MV-4-11 (cell line): ENCODE measurements at regions not wholly inside any gene's neighbourhood (a gene's known extent, or its start where the extent isn't known, plus 50 kb on each side); places are given as distances from the start of the nearest gene placed in this dataset.
"Not testable (repeated sequence)": the region's sequence is repeated elsewhere in the genome, so short reads cannot be mapped to it uniquely, and the experiment has no call there.

ENCODE experiments used
- DNase-seq: peaks from one replicate; lab custom pipeline; 2025; lab: John Stamatoyannopoulos, UW

DNA sequence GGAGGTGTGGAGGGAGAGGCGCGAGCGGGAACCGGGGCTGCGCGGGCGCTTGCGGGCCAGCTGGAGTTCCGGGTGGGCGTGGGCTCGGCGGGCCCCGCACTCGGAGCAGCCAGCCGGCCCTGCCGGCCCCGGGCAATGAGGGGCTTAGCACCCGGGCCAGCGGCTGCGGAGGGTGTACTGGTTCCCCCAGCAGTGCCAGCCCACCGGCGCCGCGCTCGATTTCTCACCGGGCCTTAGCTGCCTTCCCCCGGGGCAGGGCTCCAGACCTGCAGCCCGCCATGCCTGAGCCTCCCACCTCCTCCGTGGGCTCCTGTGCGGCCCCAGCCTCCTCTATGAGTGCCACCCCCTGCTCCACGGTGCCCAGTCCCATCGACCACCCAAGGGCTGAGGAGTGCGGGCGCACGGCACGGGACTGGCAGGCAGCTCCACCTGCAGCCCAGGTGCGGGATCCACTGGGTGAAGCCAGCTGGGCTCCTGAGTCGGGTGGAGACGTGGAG is 141.4 kb downstream of the SPRY1 start:
- not testable (repeated sequence) for DNase-seq

DNA sequence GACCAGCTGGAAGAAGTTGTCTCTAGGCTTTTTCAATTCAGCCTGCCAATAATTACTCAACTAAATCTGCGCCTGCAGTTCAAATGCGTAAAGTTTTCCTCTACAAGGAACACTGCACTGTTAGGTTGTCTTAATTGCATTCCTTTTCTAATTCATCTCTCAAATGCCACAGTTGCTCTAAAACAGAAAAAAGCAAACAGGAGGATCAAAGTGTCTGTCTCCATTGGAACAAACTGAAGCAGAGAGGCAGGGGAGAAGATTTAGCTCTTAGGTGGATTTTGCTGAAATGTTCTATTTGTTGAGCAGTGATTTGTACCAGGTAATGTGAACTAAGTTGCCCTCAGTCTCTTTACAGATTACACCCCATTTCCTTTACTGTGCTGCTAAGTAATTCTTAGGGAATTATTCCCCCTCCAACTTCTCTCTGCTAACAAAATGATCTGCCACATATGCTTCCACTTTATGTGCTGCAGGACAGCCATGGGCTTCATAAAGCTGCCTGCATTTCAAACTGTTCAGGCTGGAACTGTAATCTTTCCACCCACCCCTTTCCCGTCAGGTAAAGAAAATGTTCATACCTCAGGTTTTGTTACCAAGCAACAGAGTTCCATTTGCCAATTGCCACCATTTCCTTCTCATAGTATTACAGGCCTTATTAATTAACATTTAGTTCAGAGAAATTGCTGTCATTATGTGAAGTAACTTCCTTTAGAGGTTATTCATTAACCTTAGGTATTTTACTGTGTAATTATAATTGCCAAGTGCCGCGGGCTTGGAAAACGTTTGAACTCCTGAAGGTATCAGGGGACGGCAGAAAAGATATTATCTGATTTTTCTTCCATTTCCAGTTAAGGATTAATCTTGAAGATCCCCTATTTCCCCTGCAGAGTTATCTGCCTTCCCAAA is 149.3 kb downstream of the SPRY1 start:
- DNase-seq = no peak

DNA sequence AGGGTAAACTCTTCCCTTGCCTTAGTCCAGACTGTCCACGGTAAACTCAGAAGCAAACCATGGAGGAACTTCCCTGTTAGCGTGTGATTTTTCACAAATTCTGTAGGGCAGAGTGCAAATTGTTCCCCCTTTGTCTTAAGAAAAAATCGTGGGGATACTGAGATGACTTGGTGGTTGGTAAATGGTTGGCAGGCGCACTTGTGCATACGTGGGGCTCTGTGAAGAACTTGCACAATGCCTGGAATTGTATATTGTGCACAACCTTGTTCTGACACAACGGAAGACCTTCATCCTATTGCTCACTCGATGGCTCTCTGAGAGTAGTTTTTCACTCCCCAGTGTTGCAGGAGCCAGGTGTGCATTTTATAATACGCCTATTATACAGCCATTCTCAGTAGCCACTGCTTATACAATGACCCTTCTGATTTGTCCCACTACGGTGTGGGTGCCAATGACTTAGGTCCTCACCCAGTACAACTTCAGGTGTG is 150.0 kb downstream of the SPRY1 start:
- DNase-seq = no peak

DNA sequence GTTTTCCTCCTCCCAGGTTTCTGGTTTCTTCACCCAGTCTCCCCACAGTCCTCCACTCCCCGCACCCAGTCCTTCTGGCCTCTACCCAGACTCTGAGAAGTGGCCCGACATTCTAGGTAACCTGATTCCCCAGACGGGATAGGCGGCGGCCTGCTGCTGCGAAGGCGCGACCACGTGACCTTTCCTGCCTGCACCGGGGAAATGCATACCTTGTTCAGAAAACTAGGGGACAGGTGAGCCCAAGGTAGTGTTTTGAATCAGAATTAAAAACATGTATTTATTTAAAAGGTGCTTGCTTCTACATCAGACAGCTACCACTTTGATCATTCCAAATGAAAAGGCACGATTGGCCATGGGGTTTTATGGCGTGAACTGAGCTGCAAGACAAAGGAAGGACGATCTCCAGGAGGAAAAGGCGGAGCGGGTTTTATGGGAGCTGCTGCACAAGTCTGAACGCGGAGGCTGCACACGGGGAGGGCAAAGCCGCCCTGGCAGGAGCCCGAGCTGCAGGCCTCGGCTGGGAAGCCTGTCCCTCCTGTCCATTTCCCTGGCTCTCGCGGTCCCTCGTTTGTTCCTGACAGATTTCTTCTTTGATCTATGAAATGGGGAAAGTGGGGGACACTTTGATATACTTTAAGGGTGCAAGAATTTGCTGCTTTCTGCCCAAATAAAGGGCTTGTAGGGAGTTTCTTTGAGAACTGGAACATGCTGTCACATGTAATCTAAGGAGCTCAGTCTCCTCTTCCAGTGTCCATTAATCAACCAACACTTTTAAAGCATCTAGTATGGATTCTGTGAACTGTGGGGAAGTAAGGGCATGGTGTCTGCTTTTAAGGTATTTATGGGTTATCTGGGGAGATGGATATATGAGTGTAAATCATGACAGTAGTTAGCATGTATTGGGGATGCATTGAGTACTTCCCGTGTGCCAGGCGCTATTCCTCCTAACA is 150.9 kb downstream of the SPRY1 start:
- no peak for DNase-seq

DNA sequence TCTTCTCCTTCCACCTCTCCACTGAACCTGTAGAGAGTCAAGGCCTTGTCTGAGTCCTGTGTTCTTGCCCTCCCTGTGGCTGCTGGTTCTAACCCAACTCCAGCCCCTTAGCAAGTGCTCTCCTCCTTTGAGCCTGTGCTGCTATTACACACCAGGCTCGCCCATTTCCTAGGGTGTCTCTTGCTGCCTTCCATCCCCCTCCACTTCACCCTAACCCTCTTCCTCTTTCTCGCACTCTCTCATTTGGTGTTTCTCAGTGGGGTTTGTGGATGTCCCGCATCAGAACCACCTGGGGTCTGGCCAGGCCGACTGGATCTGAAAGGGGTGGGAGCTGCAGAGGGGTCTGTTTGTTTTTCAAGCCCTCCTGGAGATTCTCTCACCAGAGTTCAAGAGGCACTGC is 156.7 kb downstream of the SPRY1 start:
- peak; percentile 42 for DNase-seq

DNA sequence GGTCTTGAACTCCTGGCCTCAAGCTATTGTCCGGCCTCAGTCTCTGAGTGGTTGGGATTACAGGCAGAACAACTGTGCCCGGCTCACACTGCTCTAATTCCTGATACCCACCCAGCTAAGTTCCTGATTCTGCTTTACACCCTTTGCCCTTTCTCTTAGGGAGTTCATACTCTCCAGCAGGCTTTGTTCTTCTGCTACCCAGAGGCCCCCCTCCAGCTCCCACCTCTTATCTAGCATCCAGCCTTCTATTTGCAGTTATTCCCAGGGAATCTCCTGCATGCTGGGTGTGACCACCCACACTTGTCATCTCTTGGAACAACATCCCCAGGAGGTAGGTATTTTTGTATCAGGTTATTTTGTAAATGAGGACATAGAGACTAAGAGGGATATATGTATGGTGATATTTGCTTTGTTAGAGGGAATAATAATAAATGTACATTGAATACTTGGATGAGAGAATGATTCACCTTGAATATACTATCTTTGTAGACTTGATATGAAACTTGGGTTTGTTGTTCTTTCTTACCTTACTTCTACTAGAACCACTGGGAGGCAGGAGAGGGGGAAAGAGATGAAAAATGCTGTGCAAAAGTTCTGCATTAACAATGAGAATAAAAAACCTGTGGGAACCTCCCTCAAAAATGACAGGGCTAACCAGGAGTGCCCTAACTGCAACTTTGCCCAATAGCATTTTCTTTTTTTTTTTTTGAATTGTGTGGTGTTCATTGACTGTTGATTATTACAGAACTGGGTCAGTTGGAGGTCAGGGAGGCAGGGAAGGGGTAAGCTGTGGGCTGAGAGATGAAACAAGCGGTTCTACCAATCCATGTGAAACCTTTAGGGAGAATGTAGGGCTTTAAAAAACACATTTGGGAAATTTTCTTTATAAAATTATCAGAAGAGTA is 157.4 kb downstream of the SPRY1 start:
- peak; percentile 19 for DNase-seq

DNA sequence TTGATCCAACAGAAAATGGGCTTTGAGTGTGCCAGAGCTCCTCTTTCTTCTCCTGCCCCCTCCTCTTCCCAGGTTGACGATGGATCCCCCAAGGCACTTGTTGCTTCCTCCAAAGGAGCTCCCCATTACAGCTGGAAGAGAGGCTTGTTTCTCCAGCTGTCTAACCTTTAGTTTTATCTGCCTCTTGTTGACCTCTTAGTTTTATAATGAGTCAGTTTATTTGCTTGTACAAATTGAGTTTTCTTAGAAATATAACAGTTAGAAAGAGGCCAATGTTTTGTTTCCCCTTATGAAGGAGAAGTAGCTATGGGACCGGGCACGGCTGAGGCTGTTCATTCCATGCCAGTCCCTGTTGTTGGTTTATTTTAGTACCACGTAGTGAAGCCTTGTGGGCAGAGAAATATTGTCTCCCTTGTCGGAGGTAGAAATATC is 158.2 kb downstream of the SPRY1 start:
- peak; percentile 64 for DNase-seq

DNA sequence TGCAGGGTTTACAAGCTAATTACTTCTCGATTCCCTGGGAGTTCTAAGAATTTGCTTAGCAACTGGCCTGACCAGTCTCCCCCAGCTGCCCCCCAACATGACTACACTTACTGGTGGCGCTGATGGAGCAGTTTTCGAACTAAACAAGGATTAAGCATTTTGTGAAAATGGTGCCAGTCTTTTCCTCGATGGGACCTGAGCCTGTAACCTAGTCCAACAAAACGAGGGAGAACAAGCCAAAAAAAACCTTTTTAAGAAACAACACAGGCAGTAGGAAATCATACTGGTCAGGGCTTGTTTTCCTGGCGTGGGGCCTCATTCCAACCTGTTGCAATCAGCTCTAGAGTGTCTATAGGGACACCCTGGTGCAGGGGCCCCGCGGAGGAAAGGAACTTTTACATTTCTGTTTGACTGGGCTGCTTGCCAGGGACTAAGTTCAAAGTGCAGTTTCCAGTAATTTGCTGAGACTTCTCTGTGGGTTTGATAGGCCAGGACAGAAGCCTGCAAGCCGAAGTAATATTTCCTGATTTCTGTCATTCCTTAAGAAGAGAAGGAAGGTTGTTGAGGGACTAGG is 158.7 kb downstream of the SPRY1 start:
- DNase-seq = peak; percentile 72

DNA sequence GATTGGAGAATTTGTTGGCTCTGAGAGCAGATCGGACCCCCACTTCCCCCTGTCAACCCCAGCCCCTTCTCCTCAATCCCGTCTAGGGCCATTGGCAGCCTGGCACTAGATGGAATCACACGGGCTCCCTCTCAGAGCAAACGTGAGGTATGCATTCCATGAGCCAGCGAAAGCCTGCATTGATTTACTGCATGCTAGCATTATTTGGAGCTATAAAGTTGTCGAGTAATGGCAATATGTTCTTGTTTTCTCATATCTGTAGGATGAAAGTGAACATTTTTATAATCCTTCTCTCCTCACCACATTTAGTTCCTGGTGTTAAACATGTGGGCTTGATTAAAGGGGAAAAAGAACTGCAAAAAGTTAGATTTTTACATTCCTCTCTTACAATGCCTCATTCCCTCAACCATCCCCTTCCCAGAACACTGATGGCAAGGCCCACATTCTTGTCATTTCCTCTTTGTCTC is 159.2 kb downstream of the SPRY1 start:
- no peak for DNase-seq

DNA sequence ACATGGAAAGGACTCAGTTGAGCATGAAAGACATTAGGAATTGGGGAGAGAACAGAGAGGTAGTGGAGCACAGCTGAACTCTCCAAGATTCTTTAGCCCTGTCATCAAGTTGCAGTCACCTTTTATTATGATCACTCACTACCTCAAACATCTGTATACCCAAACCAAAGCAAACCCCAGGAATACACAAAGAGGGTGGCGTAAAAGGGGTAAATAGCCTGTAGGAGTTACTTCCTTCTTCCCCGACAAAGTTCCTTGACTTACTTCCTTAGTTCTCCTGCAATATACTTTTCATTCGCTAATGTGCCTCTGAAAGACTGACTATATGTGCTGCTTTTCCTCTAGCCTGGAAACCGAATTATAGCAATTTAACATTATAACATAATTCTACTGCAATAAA is 159.9 kb downstream of the SPRY1 start:
- no peak for DNase-seq

DNA sequence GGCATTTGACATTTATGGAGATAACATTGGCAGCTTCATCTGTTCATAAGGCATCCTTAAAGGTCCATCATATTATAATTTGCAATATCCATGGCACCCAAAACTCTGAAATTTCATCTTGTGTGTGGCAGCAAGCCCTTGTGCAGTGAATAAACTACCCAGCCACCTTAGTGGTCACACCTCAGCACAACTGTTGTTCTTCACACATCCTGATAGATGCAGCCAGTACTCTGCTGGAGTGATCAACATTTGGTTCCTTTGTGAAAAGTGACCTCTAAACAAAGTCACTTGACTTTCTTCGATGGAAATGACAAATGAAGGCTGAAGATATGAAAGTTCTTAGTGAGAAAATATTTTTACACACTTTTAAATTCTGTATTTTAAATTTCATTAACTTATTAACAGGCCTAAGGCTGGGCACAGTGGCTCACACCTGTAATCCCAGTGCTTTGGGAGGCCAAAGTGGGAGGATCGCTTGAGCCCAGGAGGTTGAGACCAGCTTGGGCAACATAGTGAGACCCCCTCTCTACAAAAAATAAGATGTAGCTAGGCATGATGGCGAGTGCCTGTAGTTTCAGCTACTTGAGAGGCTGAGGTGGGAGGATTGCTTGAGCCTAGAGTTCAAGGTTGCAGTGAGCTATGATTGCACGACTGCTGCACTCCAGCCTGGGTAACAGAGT is 161.4 kb downstream of the SPRY1 start:
- DNase-seq = no peak

DNA sequence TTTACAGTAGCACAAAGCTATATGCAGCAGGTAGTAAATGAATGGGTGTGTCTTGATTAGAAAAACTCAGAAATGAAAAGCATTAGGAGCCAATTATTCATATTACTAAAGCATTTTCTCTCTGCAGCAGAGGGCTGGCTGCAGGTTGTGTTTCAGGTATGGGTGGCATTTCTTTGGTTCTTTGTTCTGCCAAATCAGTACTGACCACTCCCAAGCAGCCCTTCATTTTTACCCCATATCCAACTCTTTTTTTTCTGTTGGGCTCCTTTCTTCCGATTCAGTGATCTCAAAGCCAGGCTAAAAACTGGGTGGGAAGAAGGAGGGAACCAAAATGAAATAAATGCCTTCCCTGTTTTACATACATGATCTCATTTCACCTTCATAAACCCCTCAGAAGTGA is 162.3 kb downstream of the SPRY1 start:
- no peak for DNase-seq

DNA sequence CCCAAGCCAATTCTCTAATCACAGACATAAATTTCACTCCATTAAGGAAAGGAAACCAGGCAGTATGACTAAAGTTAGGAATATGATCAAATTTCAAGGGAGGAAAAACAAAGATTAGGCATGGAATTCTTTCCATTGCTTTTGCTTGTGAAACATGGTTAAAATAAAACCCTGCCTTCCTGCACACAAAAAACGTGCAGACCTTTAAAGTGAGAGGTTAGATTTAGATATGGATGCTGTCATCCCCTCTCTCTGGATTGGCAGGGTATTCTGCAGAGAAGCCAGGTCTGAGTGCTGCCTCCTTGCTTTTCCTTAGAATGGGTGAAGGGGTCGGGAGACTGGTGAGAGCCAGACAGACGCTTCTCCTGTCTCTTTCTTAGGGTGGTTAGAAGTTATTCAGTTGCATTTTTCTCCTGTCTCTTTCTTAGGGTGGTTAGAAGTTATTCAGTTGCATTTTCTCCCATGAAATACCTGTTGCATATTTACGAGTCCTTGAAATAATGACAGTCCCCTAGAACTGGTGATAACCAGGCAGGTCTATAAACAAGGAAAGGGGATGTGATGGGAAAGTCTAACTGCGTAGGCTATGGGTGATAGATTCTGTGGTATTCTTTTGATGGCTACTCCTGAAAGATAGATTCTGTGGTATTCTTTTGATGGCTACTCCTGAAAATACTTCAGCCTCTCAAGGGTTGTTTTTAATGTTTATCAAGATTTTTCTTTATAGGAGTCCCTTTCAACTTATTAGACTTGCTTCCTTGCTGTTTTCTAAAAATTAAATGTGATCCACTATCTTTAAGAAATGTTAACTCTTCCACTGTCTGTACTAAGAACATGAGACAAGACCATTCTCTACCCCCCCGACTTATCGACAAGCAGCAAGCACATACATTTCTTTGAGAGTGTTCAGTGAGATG is 163.6 kb downstream of the SPRY1 start:
- no peak for DNase-seq

DNA sequence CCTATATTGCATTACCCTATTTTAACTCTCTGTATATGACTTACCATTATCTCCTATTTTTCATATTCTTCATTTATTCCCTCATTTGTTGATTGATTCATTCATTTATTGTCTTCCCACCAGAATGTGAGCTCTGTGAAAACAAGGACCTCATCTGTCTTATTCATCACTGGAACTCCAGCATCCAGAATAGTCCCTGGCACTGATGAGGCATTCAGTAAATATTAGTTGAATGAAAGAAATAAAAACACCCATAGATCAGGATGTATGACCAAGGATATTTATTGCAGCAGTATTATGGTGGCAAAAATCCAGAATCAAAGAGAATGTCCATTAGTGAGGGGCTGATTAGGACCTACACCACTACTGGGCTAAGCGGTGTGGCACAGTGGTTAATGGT is 164.9 kb downstream of the SPRY1 start:
- DNase-seq = no peak

DNA sequence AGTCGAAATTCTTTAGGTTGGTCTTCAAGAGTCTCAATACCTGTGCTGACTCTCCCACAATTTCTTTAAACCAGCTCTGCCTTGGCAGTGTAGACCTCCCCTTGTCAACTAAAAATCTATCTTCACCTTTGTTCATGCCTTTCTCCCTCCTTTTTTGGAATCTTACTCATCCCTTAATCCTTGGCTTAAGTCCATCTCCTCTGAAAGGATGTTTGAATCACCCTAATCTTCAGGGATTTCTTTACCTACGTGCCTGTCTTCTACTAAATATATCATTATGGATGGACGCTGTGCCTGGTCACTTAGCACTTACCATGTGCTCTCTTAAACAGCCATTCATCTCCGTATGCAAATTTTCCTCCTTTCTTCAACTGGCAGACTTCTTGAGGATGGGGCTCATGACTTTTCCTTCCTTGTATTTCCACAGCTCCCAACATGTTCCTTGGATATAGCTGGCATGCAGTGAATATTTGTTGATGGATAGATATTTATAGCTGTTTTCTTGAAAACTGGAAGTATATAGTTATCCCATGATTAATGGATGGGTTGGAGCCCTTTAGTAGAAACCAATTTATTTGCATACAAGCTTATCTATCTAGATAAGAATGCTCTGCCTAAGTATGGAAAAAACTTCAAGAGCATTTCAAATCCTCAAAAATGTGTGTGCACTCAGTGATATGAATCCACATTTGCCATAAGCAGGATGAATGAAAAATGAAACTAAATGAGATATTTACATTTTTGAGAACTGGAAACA is 166.6 kb downstream of the SPRY1 start:
- no peak for DNase-seq

DNA sequence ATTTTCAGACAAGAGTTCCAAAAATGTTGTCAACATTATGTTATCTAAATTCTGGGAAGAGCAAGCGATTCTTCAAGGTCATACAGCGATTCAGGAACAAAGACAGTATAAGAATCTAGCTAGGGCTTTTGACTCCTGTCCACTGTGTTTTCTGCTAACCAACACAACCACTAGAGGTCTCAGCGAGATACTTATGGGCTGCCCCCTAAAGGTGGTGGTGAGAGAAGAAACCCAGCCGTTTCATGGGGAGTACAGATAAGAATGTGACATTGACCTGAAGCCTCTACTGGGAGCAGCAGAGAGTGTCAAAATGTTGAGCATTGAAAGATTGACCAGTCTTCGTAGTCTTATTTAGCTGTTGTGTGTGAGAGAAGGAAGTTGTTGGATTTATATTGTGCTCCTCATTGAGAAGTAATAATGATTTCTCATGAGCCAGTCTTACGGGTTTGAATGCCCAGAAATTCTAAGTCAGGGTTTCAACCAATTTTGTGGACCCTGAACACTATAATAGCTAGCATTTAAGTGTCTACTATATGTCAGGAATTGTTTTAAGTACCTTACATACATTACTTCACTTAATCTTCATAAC is 168.3 kb downstream of the SPRY1 start:
- DNase-seq = peak; percentile 85

DNA sequence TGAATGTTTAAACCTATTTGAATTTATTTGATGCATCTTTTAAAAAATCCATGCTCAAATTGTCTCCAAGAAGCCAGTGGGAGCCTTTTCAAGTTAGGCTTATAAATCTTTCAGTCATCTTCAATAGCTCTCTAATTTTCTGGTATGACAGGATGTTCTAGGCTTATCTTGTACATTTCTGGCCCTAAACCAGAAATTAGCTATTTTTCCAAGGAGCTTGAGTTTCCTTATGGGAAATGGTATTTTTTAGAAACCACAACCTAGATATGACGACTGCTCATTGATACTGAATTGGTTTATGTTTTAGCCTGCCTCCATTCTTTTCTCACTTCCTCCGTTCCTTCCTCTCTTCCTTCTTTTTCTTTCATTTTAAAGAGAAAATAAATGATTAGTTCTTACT is 172.3 kb downstream of the SPRY1 start:
- peak; percentile 19 for DNase-seq

DNA sequence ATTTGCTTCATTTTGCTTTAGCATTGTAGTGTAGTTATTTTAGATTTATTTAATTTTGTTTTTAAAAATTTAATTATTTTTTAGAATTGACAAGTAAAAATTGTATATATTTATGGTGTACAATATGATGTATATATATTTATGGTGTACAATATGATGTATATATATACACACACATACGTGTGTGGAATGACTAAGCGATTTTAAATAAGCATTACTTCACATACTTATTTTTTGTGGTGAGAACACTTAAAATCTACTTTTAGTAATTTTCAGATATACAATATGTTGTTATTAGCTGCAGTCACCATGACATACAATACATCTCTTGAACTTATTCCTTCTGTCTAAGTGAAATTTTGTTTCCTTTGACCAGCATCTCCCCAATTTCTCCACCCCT is 172.9 kb downstream of the SPRY1 start:
- no peak for DNase-seq
